BLaER1 (cell line): ENCODE measurements at regions not wholly inside any gene's neighbourhood (a gene's known extent, or its start where the extent isn't known, plus 50 kb on each side); places are given as distances from the start of the nearest gene placed in this dataset.

Experiments used
- H3K27ac ChIP-seq: shearing (Covaris generic); formaldehyde crosslinking; 2 replicates; pipeline ENCODE4 v1.8.1; 2022
- H3K27me3 ChIP-seq: shearing (Covaris generic); formaldehyde crosslinking; 2 replicates; pipeline ENCODE4 v1.8.1; 2022
- H3K36me3 ChIP-seq: shearing (Covaris generic); formaldehyde crosslinking; 2 replicates; pipeline ENCODE4 v1.8.1; 2022
- H3K4me1 ChIP-seq: shearing (Covaris generic); formaldehyde crosslinking; 2 replicates; pipeline ENCODE4 v1.8.1; 2022
- H3K4me2 ChIP-seq: shearing (Covaris generic); formaldehyde crosslinking; 2 replicates; pipeline ENCODE4 v1.8.1; 2022
- H3K4me3 ChIP-seq: shearing (Covaris generic); formaldehyde crosslinking; 2 replicates; pipeline ENCODE4 v1.8.1; 2022
- H3K9ac ChIP-seq: shearing (Covaris generic); formaldehyde crosslinking; 2 replicates; pipeline ENCODE4 v1.8.1; 2022
- H3K9me3 ChIP-seq: shearing (Covaris generic); formaldehyde crosslinking; 2 replicates; pipeline ENCODE4 v1.8.1; 2022
- H4K20me1 ChIP-seq: shearing (Covaris generic); formaldehyde crosslinking; 2 replicates; pipeline ENCODE4 v1.8.1; 2022
- Cebpa-rat ChIP-seq: shearing (Covaris generic); IDR thresholded peaks from 2 replicates; pipeline ENCODE4 v1.8.1; 2022

- Histone ChIP-seq H3K27ac (no peak overlapping the region), H3K9ac (no peak overlapping the region), H3K4me2 (no peak overlapping the region), H3K4me3 (no peak overlapping the region), H4K20me1 (no peaks in the 10 kb centered on the region), H3K4me1 (no peaks in the 10 kb centered on the region), H3K36me3 (no peaks in the 10 kb centered on the region), H3K27me3 (no peaks in the 10 kb centered on the region), H3K9me3 (no peaks in the 10 kb centered on the region)
- TF ChIP-seq Cebpa-rat = no peak
These were observed 537.8 kb upstream of the CCDC179 start for GRCh38 chr11:23398052-23398451.

- no peaks in the 10 kb centered on the region for H4K20me1 ChIP-seq
- TF ChIP-seq Cebpa-rat = no peak
- no peaks in the 10 kb centered on the region for H3K36me3 ChIP-seq
- H3K27me3 ChIP-seq = no peaks in the 10 kb centered on the region
- H3K4me1 ChIP-seq = no peaks in the 10 kb centered on the region
- no peak overlapping the region for H3K4me3 ChIP-seq
- H3K9me3 ChIP-seq = peaks cover 19% of the 10 kb centered on the region
- H3K9ac ChIP-seq = no peak overlapping the region
- no peak overlapping the region for H3K4me2 ChIP-seq
- no peak overlapping the region for H3K27ac ChIP-seq
These were observed 539.7 kb upstream of the CCDC179 start for GRCh38 chr11:23399995-23400394.

- H3K27ac ChIP-seq = no peak overlapping the region
- H3K36me3 ChIP-seq = no peaks in the 10 kb centered on the region
- no peaks in the 10 kb centered on the region for H3K27me3 ChIP-seq
- H3K9ac ChIP-seq = no peak overlapping the region
- H3K4me1 ChIP-seq = no peaks in the 10 kb centered on the region
- no peak overlapping the region for H3K4me2 ChIP-seq
- no peak for TF ChIP-seq Cebpa-rat
- no peak overlapping the region for H3K4me3 ChIP-seq
- no peaks in the 10 kb centered on the region for H4K20me1 ChIP-seq
- H3K9me3 ChIP-seq = peaks cover 34% of the 10 kb centered on the region
These were observed 543.2 kb upstream of the CCDC179 start for GRCh38 chr11:23403210-23404185.

- Histone ChIP-seq H3K9me3 (peaks cover 34% of the 10 kb centered on the region), H3K4me1 (no peaks in the 10 kb centered on the region), H3K4me3 (no peak overlapping the region), H3K36me3 (no peaks in the 10 kb centered on the region), H3K27ac (no peak overlapping the region), H3K9ac (no peak overlapping the region), H3K4me2 (no peak overlapping the region), H3K27me3 (no peaks in the 10 kb centered on the region), H4K20me1 (no peaks in the 10 kb centered on the region)
- no peak for TF ChIP-seq Cebpa-rat
These were observed 544.2 kb upstream of the CCDC179 start for GRCh38 chr11:23404225-23405160.

GRCh38 chr11:23405350-23405937 lies 545.2 kb upstream of the CCDC179 start:
- H3K9me3 ChIP-seq = peaks cover 34% of the 10 kb centered on the region
- no peak overlapping the region for H3K4me3 ChIP-seq
- no peaks in the 10 kb centered on the region for H3K27me3 ChIP-seq
- no peak for TF ChIP-seq Cebpa-rat
- no peaks in the 10 kb centered on the region for H3K4me1 ChIP-seq
- H3K27ac ChIP-seq = no peak overlapping the region
- no peaks in the 10 kb centered on the region for H4K20me1 ChIP-seq
- no peak overlapping the region for H3K4me2 ChIP-seq
- H3K9ac ChIP-seq = no peak overlapping the region
- no peaks in the 10 kb centered on the region for H3K36me3 ChIP-seq

- Histone ChIP-seq H3K9me3 (peaks cover 39% of the 10 kb centered on the region), H4K20me1 (no peaks in the 10 kb centered on the region), H3K4me3 (no peak overlapping the region), H3K27me3 (no peaks in the 10 kb centered on the region), H3K9ac (no peak overlapping the region), H3K4me1 (no peaks in the 10 kb centered on the region), H3K36me3 (no peaks in the 10 kb centered on the region), H3K27ac (no peak overlapping the region), H3K4me2 (no peak overlapping the region)
- no peak for TF ChIP-seq Cebpa-rat
These were observed 546.0 kb upstream of the CCDC179 start for GRCh38 chr11:23406131-23406819.

- no peak for TF ChIP-seq Cebpa-rat
- Histone ChIP-seq H3K27me3 (no peaks in the 10 kb centered on the region), H3K9me3 (0 out of 2 replicates have a peak, but pooled peaks cover 4% of the 10 kb centered on the region), H3K4me2 (no peak overlapping the region), H4K20me1 (no peaks in the 10 kb centered on the region), H3K36me3 (no peaks in the 10 kb centered on the region), H3K4me3 (no peak overlapping the region), H3K27ac (no peak overlapping the region), H3K4me1 (no peaks in the 10 kb centered on the region), H3K9ac (no peak overlapping the region)
These were observed 552.8 kb upstream of the CCDC179 start for GRCh38 chr11:23413057-23413456.

GRCh38 chr11:23423104-23423503 lies 562.8 kb upstream of the CCDC179 start:
- H3K9me3 ChIP-seq = no peaks in the 10 kb centered on the region
- no peaks in the 10 kb centered on the region for H3K27me3 ChIP-seq
- no peaks in the 10 kb centered on the region for H4K20me1 ChIP-seq
- no peaks in the 10 kb centered on the region for H3K36me3 ChIP-seq
- no peak overlapping the region for H3K4me2 ChIP-seq
- no peak overlapping the region for H3K27ac ChIP-seq
- H3K4me3 ChIP-seq = no peak overlapping the region
- no peak overlapping the region for H3K9ac ChIP-seq
- TF ChIP-seq Cebpa-rat = no peak
- H3K4me1 ChIP-seq = no peaks in the 10 kb centered on the region

- H3K9me3 ChIP-seq = no peaks in the 10 kb centered on the region
- no peak overlapping the region for H3K4me2 ChIP-seq
- no peaks in the 10 kb centered on the region for H3K27me3 ChIP-seq
- H3K27ac ChIP-seq = no peak overlapping the region
- no peaks in the 10 kb centered on the region for H3K36me3 ChIP-seq
- no peaks in the 10 kb centered on the region for H4K20me1 ChIP-seq
- no peak overlapping the region for H3K4me3 ChIP-seq
- H3K9ac ChIP-seq = no peak overlapping the region
- no peaks in the 10 kb centered on the region for H3K4me1 ChIP-seq
- no peak for TF ChIP-seq Cebpa-rat
These were observed 563.4 kb upstream of the CCDC179 start for GRCh38 chr11:23423656-23424055.
